HFF-Myc (cell line): ENCODE measurements at regions not wholly inside any gene's neighbourhood (a gene's known extent, or its start where the extent isn't known, plus 50 kb on each side); places are given as distances from the start of the nearest gene placed in this dataset.

Experiments used
- DNase-seq: peaks from one replicate; pipeline ENCODE4 v3.0.0-alpha.2; 2011; ENCODE audit warnings: low read depth; ENCODE audit errors: extremely low read depth
- H3K4me3 ChIP-seq: replicated peaks from 2 replicates; pipeline ENCODE4 v1.5.1; 2011; ENCODE audit warnings: low read depth, mild to moderate bottlenecking, control low read depth, low read length
- TF ChIP-seq, protein P1 (sequence below): IDR thresholded peaks from 2 replicates; pipeline ENCODE4 v1.5.1; 2012; ENCODE audit warnings: mild to moderate bottlenecking, low read depth, low read length, control low read depth; ENCODE audit errors: missing control alignments

DNA sequence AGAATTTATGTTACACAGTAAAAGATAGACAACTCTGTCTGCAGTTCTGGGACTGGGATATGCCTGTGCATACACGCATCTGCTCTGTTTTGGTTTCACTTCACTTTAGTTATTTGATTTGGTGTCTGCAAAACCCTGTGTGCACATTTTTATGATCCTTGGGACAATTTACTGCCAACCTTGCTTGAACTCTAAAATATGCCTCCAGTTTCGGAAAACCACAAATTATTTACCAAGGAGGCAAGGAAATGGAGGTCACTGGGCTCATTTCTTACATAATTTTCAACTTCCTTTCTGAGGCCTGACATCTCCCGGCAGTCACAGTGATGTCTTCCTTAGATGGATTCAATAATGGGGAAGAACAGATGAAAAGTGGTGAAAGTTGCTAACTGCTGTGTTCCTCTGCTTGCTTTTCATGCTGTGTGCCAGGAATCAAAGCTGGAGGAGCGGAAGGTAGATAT is 61.2 kb upstream of the TAF11L2 start:
- TF ChIP-seq, protein P1, sequence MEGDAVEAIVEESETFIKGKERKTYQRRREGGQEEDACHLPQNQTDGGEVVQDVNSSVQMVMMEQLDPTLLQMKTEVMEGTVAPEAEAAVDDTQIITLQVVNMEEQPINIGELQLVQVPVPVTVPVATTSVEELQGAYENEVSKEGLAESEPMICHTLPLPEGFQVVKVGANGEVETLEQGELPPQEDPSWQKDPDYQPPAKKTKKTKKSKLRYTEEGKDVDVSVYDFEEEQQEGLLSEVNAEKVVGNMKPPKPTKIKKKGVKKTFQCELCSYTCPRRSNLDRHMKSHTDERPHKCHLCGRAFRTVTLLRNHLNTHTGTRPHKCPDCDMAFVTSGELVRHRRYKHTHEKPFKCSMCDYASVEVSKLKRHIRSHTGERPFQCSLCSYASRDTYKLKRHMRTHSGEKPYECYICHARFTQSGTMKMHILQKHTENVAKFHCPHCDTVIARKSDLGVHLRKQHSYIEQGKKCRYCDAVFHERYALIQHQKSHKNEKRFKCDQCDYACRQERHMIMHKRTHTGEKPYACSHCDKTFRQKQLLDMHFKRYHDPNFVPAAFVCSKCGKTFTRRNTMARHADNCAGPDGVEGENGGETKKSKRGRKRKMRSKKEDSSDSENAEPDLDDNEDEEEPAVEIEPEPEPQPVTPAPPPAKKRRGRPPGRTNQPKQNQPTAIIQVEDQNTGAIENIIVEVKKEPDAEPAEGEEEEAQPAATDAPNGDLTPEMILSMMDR = no peak
- DNase-seq = no peak
- H3K4me3 ChIP-seq = no peak overlapping the region

DNA sequence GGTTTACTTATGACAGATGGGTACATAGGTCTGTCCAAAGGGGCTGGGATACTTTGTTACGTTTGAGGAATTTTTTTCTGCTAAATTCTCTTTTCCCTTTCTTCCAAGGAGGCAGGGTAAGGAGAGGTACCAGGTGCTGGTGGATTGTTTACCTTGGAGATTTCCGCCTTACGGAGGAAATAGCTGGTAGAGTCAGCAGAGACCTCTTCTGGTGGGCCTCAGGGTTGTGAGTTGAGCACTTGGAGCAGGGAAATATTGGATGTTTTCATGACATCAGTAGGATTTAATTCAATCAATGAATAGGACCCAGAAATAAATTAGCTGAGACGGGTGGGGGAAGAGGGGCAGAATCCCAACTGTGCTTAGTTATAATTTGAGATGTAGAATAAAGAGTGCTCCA is 60.0 kb upstream of the TAF11L2 start:
- DNase-seq = no peak
- TF ChIP-seq, protein P1 = no peak
- H3K4me3 ChIP-seq = no peak overlapping the region

DNA sequence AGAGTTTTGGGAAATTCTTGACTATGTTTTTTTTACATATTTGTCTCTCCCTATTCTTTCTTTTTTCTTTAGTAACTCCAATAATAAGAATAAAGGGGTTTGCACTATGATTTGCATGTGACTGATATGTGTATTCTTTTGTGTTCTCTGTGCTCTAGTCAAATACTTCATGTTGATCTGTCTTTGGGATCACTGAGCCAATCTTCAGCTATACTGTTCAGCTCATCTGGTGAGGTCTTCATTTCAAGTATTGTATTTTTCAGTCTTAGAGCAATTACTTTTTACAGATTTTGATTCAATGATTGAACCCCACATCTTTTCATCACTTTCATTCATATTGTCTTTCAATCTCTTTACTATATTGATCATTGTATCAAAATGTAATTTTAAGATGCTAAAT is 58.1 kb upstream of the TAF11L2 start:
- TF ChIP-seq, protein P1 = no peak
- H3K4me3 ChIP-seq = no peak overlapping the region
- no peak for DNase-seq

DNA sequence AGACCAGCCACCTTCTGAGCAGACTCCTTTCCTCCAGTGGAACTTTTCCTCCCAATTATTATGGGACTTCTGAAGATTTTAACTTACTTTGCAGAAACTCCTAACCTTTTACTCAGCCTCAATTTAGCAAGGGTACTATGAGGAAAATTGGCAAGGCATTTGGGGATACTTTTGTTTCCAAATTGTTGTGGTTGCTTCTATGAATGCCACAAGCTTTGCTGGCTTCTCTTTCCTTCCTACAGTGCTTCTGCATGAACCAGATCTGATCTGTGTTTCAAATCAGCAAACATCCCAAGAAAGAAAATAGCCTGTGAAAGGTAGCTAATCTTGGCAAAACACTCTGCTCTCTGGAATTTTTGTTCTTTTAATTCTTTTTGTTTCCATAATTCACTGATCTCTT is 57.3 kb upstream of the TAF11L2 start:
- no peak for DNase-seq
- TF ChIP-seq, protein P1 = no peak
- no peak overlapping the region for H3K4me3 ChIP-seq

DNA sequence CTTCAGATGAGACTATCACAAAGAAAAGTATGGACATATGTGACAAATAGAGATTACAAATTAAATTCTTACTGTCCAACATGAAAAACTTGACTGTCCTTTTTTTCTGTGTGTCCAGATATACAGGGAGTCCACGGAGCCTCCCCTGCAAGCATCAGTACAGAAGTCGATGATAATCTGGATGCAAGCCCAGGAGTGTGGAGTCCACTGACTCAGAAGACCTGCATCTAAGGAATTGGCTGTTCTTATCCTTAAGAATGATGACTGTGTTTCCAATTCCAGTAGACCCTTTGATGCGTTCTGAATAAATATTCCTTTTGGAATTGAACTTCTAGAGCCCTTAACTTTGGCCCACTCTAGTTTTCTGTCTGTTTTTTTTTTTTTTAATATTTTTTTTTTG is 56.7 kb upstream of the TAF11L2 start:
- TF ChIP-seq, protein P1 = no peak
- no peak for DNase-seq
- H3K4me3 ChIP-seq = no peak overlapping the region

DNA sequence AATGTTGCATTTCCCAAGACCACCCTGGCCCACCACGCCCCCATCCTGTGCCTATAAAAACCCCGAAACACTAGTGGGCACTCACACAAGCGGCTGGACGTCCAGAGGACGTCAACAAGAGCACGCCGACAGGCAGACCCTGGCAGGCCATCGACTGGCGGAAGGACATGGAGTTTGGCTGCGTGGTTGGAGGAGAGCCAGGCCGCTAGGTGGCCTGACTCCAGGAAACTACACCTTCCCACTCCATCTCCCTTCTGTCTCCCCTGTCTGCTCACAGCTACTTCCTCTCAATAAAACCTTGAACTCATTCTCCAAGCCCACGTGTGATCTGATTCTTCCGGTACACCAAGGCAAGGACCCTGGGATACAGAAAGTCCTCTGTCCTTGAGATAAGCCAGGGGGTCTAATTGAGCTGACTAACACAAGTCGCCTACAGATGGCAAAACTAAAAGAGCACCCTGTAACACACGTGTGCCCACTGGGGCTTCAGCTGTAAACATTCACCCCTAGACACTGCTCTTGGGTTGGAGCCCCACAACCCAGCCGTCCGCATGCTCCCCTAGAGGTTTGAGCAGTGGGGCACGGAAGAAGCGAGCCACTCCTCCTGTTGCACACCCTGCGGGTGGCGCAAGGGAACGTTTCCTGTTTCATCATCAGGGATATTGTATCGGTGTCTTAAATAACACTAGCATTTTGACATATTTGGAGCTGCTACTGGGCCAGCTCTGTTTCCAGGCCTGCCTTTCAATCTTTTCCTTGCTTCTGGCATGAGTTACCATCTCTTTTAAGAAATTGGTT is 54.5 kb upstream of the TAF11L2 start:
- no peak for DNase-seq
- no peak overlapping the region for H3K4me3 ChIP-seq
- TF ChIP-seq, protein P1 = no peak
